Astrocyte of the cerebellum (primary cell): ENCODE measurements at regions not wholly inside any gene's neighbourhood (a gene's known extent, or its start where the extent isn't known, plus 50 kb on each side); places are given as distances from the start of the nearest gene placed in this dataset.

Source experiments
- DNase-seq: peaks from one replicate; pipeline ENCODE4 v3.0.0-alpha.2; 2011; ENCODE audit warnings: low read depth
- H3K4me3 ChIP-seq: 2 replicates; pipeline ENCODE4 v1.5.1; 2011; ENCODE audit warnings: mild to moderate bottlenecking, low read depth, low read length, moderate library complexity
- in situ Hi-C: cut with HindIII; loops from 2 replicates; pipeline ENCODE4 v1.10.0; 2017; ENCODE audit warnings: low sequenced_read_pairs
- TF ChIP-seq, protein P1 (sequence below): IDR thresholded peaks from 2 replicates; pipeline ENCODE4 v1.5.1; 2012; ENCODE audit warnings: low read length, low read depth, moderate library complexity, mild to moderate bottlenecking; ENCODE audit errors: missing control alignments

GRCh38 chr12:115541891-115542421, 735.5 kb downstream of the MED13L start:
- in situ Hi-C loops = loop anchor here (5.0 kb wide), 2 partner anchors 35 to 70 kb away; no protein-coding TSS in a partner anchor
- H3K4me3 ChIP-seq = no peak overlapping the region
- peak; percentile 27 for DNase-seq
- TF ChIP-seq, protein P1, sequence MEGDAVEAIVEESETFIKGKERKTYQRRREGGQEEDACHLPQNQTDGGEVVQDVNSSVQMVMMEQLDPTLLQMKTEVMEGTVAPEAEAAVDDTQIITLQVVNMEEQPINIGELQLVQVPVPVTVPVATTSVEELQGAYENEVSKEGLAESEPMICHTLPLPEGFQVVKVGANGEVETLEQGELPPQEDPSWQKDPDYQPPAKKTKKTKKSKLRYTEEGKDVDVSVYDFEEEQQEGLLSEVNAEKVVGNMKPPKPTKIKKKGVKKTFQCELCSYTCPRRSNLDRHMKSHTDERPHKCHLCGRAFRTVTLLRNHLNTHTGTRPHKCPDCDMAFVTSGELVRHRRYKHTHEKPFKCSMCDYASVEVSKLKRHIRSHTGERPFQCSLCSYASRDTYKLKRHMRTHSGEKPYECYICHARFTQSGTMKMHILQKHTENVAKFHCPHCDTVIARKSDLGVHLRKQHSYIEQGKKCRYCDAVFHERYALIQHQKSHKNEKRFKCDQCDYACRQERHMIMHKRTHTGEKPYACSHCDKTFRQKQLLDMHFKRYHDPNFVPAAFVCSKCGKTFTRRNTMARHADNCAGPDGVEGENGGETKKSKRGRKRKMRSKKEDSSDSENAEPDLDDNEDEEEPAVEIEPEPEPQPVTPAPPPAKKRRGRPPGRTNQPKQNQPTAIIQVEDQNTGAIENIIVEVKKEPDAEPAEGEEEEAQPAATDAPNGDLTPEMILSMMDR = no peak

DNA sequence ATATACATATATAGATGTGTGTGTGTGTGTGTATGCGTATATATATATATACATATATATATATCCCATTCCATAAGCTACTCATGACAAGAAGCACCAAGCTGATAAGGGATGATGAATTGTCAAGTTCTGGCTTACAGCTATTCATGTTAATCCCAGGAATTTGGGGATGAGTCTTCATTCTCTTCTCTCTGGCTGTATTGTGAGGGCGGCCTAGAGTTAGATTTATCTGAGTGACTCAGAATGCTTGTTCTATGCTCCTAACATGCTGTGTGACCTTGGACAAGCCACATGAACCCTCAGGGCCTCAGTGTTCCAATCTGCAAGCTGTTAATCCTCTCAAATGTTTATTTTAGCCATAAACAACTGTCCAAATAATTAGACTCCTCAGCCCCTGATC, 749.0 kb downstream of the MED13L start:
- TF ChIP-seq, protein P1 = no peak
- in situ Hi-C loops = no loop called here
- no peak overlapping the region for H3K4me3 ChIP-seq
- DNase-seq = no peak

DNA sequence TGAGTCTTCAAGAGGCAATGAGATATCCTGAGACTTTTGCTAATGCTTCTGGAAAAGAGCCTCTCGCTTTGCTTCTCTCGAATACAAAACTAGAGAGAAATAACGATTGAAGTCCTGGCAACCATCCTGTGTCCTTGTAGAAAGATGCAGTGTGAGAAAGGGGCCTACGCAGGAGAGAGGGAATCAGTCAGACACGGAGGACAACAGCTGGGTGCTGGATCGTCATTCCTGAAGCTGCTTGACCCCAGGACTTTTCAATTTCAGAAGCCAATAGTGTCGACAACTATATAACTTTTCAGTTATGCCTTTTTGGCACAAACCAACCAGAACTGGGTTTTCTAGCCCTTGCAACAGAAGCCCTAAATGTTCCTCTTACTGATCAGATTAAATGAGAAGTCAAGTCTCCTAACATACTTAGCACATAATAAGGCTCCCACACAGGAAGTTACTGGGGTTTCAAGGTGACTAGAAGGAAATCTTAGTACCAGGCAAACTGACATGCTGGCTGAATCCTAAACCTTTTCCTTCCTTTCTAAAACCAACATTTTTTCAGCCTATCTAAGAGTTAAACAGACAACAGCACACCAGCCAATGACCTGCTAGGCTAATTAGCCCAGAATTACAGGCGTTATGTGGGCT, 755.6 kb downstream of the MED13L start:
- H3K4me3 ChIP-seq = no peak overlapping the region
- in situ Hi-C loops = no loop called here
- no peak for DNase-seq
- TF ChIP-seq, protein P1 = no peak

GRCh38 chr12:115519887-115520286, 757.6 kb downstream of the MED13L start:
- in situ Hi-C loops = no loop called here
- DNase-seq = no peak
- no peak overlapping the region for H3K4me3 ChIP-seq
- TF ChIP-seq, protein P1 = no peak

DNA sequence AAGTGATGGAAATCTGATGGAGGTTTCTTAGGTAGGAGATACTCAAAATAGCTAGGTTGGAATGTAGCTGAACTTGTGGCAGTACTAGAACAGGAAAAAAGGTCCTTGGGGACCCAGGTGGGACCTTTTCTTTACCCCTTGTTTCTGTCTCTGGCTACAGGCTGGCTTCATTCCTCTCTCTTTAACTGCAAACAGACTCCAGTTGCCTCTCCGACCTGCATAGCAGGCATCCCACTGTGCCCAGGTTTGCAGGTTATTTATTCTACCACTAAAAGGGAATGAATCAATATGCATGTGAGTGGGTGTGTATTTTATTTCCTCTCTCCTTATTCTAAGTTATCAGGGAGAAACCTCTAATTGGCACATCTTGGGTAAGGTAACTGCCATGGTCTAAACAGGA, 758.1 kb downstream of the MED13L start:
- in situ Hi-C loops = no loop called here
- no peak overlapping the region for H3K4me3 ChIP-seq
- TF ChIP-seq, protein P1 = no peak
- no peak for DNase-seq

DNA sequence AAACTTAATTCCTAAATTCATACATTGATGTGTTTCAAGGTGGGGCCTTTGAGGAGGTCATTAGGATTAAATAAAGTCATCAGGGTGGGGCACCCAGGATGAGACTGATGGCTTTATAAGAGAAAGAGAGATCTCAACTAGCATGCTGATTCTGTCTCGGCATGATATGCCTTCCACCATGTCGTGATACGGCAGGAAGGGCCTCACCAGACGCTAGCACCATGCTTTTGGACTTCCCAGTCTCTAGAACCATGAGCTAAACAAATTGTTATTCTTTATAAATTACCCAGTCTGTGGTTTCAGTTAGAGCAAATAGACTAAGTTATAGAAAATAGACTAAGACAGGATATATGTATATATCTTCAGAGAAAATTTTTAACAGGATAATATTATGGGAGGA, 759.6 kb downstream of the MED13L start:
- DNase-seq = no peak
- TF ChIP-seq, protein P1 = no peak
- in situ Hi-C loops = no loop called here
- H3K4me3 ChIP-seq = no peak overlapping the region
